Spleen (tissue), 11 donors: ENCODE measurements at regions not wholly inside any gene's neighbourhood (a gene's known extent, or its start where the extent isn't known, plus 50 kb on each side); places are given as distances from the start of the nearest gene placed in this dataset.

Experiments
- DNase-seq: peaks from one replicate; pipeline ENCODE4 v3.0.0-alpha.2; 2020
- H3K27ac ChIP-seq, 8 donors: fragments of 200-600 bp; sonication (generic) in 7 of 8; 1 replicate in 4 of 8; 2 replicates in 4 of 8; pipeline versions ENCODE4 v1.5.0 to v1.8.0; 2016 to 2021; ENCODE audit warnings: inconsistent platforms in 4 of 8, mild to moderate bottlenecking in 4 of 8, moderate library complexity in 1 of 8
- H3K27me3 ChIP-seq, 7 donors: fragments of 200-600 bp; sonication (generic) in 6 of 7; replicated peaks in 1 of 7; 1 replicate in 4 of 7; 2 replicates in 3 of 7; pipeline versions ENCODE4 v1.5.0 to v1.8.0; 2016 to 2021; ENCODE audit warnings: inconsistent platforms in 3 of 7, mild to moderate bottlenecking in 1 of 7
- H3K36me3 ChIP-seq, 6 donors: fragments of 200-600 bp; sonication (generic) in 5 of 6; 1 replicate in 4 of 6; 2 replicates in 2 of 6; pipeline versions ENCODE4 v1.5.0 to v1.8.0; 2016 to 2021; ENCODE audit warnings: inconsistent platforms in 2 of 6
- H3K4me1 ChIP-seq, 6 donors: fragments of 200-600 bp; sonication (generic) in 5 of 6; 1 replicate in 3 of 6; 2 replicates in 3 of 6; pipeline versions ENCODE4 v1.5.0 to v1.8.0; 2016 to 2021; ENCODE audit warnings: inconsistent platforms in 3 of 6
- H3K4me3 ChIP-seq, 8 donors: fragments of 200-600 bp; sonication (generic) in 7 of 8; 1 replicate in 4 of 8; 2 replicates in 4 of 8; pipeline versions ENCODE4 v1.5.0 to v1.8.0; 2016 to 2021; ENCODE audit warnings: inconsistent platforms in 4 of 8, mild to moderate bottlenecking in 4 of 8, moderate library complexity in 2 of 8
- H3K9me3 ChIP-seq, 8 donors: fragments of 200-600 bp; sonication (generic) in 7 of 8; 1 replicate in 4 of 8; 2 replicates in 4 of 8; pipeline versions ENCODE4 v1.5.0 to v1.8.0; 2016 to 2021; ENCODE audit warnings: inconsistent platforms in 4 of 8
- POLR2A ChIP-seq, 3 donors: fragments of 450-650 bp; IDR thresholded peaks; one replicate each; pipeline ENCODE4 v1.5.1; 2017; ENCODE audit warnings: antibody characterized with exemption in 3 of 3, mild to moderate bottlenecking in 1 of 3
- POLR2AphosphoS5 ChIP-seq, 3 donors: sonication (generic); formaldehyde crosslinking; IDR thresholded peaks; one replicate each; pipeline ENCODE4 v1.5.1; 2017; ENCODE audit warnings: antibody characterized with exemption in 3 of 3
- WGBS, 5 donors: extraction: QIAGEN DNeasy Blood & Tissue Kit in 3 of 5; methylation state at CpG; one replicate each; pipeline versions ENCODE4 v1.1.5 to v1.1.7; 2013 to 2018; 5-methylcytosine and 5-hydroxymethylcytosine counted together
- intact Hi-C: fragments of 100-400 bp; cut with DNase I; formaldehyde crosslinking; loops from one replicate; pipeline ENCODE4 v1.15.0; 2023; ENCODE audit warnings: low total_unique reads
- TF ChIP-seq, protein P1 (sequence below), 11 experiments: fragments of 200-600 bp in 7 of 11; fragments of 450-650 bp in 4 of 11; sonication (generic) in 4 of 11; IDR thresholded peaks in 8 of 11; conservative IDR thresholded peaks in 3 of 11; 1 replicate in 7 of 11; 2 replicates in 4 of 11; pipeline versions ENCODE4 v1.4.0 to v1.8.0; 2016 to 2021; ENCODE audit warnings: antibody characterized with exemption in 11 of 11, inconsistent platforms in 4 of 11, mild to moderate bottlenecking in 1 of 11
- donor health status: healthy with polysubstance abuse.
- donor health status: DM: no; HTN: no; CAD: no; lungs with moderate emphysema.
- donor health status: DM: no; HTN: no; CAD: no.
- donor health status: Bipolar disorder and iron deficiency.
- donor health status: healthy.
- donor health status: DM: no; HTN: no; CAD: no.
- donor health status: DM: yes; HTN: yes; CAD: no.

DNA sequence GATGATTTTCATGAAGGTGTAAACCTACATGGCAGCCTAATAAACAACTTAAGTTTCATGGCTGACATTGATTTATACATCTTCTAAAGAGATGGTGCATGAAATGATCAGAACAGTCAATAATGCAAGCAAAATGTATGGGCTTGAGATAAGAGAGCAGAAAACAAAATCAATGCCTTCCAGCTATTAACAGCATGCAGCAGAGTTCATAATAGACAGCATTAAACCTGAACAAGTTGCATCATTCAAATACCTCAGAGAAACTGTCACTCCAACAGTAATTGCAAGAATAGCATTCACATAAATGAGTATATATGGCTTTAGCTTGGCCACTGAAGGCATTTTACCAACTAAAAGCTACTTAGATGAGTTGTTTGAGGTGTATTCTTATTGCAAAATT is 319.6 kb upstream of the ARID1B start:
- no peaks in the 10 kb centered on the region for H3K4me1 ChIP-seq
- TF ChIP-seq POLR2A (IDR thresholded peaks at IDR 0.05) (no peak), POLR2AphosphoS5 (IDR thresholded peaks at IDR 0.05) (no peak)
- TF ChIP-seq, protein P1, sequence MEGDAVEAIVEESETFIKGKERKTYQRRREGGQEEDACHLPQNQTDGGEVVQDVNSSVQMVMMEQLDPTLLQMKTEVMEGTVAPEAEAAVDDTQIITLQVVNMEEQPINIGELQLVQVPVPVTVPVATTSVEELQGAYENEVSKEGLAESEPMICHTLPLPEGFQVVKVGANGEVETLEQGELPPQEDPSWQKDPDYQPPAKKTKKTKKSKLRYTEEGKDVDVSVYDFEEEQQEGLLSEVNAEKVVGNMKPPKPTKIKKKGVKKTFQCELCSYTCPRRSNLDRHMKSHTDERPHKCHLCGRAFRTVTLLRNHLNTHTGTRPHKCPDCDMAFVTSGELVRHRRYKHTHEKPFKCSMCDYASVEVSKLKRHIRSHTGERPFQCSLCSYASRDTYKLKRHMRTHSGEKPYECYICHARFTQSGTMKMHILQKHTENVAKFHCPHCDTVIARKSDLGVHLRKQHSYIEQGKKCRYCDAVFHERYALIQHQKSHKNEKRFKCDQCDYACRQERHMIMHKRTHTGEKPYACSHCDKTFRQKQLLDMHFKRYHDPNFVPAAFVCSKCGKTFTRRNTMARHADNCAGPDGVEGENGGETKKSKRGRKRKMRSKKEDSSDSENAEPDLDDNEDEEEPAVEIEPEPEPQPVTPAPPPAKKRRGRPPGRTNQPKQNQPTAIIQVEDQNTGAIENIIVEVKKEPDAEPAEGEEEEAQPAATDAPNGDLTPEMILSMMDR (IDR thresholded peaks at IDR 0.05 in 8 of 11, conservative IDR thresholded peaks at IDR 0.05 in 3 of 11), result no peak

DNA sequence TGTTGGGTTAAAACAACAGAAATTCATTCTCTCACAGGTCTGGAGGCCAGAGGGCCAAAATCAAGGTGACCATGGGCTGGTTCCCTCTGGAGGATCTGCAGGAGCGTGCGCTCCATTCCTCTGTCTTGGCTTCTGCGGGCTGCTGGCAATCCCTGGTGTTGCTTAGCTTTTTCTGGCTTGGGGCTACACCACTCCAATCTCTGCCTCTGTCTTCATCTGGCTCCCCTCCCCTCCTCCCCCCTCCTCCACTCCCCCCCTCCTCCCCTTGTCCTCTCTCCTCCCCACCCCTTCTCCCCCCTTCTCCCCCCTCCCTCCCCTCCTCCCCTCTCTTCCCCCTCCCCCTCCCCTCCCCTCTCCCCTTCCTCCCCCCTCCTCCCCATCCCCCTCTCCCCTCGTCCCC is 321.3 kb upstream of the ARID1B start:
- H3K9me3 ChIP-seq, result no peaks in the 10 kb centered on the region
- TF ChIP-seq, protein P1 (IDR thresholded peaks at IDR 0.05 in 8 of 11, conservative IDR thresholded peaks at IDR 0.05 in 3 of 11), result no peak
- no peak for TF ChIP-seq POLR2AphosphoS5 (IDR thresholded peaks at IDR 0.05)
- no peak for TF ChIP-seq POLR2A (IDR thresholded peaks at IDR 0.05)
- no peak overlapping the region for H3K27ac ChIP-seq
- no peaks in the 10 kb centered on the region for H3K4me1 ChIP-seq
- intact Hi-C loops, result no loop called here
- H3K36me3 ChIP-seq, result no peaks in the 10 kb centered on the region
- H3K27me3 ChIP-seq, result no peaks in the 10 kb centered on the region
- no peak for DNase-seq
- H3K4me3 ChIP-seq, result no peak overlapping the region
- WGBS, 5 donors, result 88 to 100% (median 94%) methylated on average over 3 of the region's 4 CpGs

More for the DNA sequence above, 319.6 kb upstream of the ARID1B start:
- H3K4me3 ChIP-seq, result no peak overlapping the region
- H3K27ac ChIP-seq, result no peak overlapping the region
- H3K9me3 ChIP-seq, result no peaks in the 10 kb centered on the region
- H3K36me3 ChIP-seq, result no peaks in the 10 kb centered on the region
- H3K27me3 ChIP-seq, result no peaks in the 10 kb centered on the region
- DNase-seq, result no peak
- intact Hi-C loops, result no loop called here

DNA sequence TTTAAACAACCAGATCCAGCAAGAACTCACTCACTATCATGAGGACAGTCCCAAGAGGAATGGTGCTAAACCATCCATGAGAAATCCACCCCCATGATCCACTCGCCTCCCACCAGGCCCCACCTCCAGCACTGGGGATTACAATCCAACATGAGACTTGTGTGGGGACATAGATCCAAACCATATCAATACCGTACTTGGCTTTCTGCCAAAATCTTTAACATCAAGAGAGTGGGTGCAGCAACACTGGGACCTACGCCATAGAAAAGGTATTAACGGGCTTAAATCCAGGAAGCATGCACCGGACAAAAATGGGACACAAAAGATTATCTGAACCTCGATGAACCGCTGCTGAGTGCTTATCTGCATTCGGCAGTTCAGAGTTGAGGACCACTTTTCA is 322.3 kb upstream of the ARID1B start:
- WGBS, 5 donors, result 85 to 96% (median 89%) methylated on average over 8 of the region's 8 CpGs
- H3K4me1 ChIP-seq, result peaks cover 0 to 2% (median 0%) of the 10 kb centered on the region in 6 donors
- no peaks in the 10 kb centered on the region for H3K36me3 ChIP-seq
- no peak overlapping the region for H3K4me3 ChIP-seq
- no peaks in the 10 kb centered on the region for H3K27me3 ChIP-seq
- intact Hi-C loops, result no loop called here
- H3K27ac ChIP-seq, result no peak overlapping the region
- DNase-seq, result no peak
- no peaks in the 10 kb centered on the region for H3K9me3 ChIP-seq
- TF ChIP-seq POLR2A (IDR thresholded peaks at IDR 0.05) (no peak), POLR2AphosphoS5 (IDR thresholded peaks at IDR 0.05) (no peak)
- TF ChIP-seq, protein P1 (IDR thresholded peaks at IDR 0.05 in 8 of 11, conservative IDR thresholded peaks at IDR 0.05 in 3 of 11), result no peak

DNA sequence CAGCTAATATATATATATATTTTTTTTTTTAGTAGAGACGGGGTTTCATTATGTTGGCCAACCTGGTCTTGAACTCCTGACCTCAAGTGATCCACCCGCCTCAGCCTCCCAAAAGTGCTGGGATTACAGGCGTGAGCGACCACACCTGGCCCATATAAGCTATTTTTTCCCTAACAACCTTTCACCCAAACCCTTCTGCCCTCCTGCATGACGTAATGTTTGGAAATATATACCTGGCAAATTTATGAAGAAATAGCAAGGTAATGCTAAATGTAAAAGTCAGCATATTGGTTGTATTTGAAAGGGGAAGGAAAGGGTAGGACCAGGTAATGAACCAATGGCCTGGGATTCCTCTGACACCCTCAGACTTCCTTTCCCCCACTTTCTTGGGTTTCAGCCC is 325.5 kb upstream of the ARID1B start:
- H3K4me1 ChIP-seq, result peaks cover 0 to 7% (median 0%) of the 10 kb centered on the region in 6 donors
- WGBS, 5 donors, result 89 to 96% (median 93%) methylated on average over 5 of the region's 5 CpGs
- DNase-seq, result no peak
- no peaks in the 10 kb centered on the region for H3K27me3 ChIP-seq
- H3K36me3 ChIP-seq, result no peaks in the 10 kb centered on the region
- TF ChIP-seq POLR2A (IDR thresholded peaks at IDR 0.05) (no peak), POLR2AphosphoS5 (IDR thresholded peaks at IDR 0.05) (no peak)
- TF ChIP-seq, protein P1 (IDR thresholded peaks at IDR 0.05 in 8 of 11, conservative IDR thresholded peaks at IDR 0.05 in 3 of 11), result no peak
- no peaks in the 10 kb centered on the region for H3K9me3 ChIP-seq
- no peak overlapping the region for H3K27ac ChIP-seq
- intact Hi-C loops, result no loop called here
- no peak overlapping the region for H3K4me3 ChIP-seq
